ENCODE measurements at regions not wholly inside any gene's neighbourhood (a gene's known extent, or its start where the extent isn't known, plus 50 kb on each side); places are given as distances from the start of the nearest gene placed in this dataset.
"Not testable (repeated sequence)": the region's sequence is repeated elsewhere in the genome, so short reads cannot be mapped to it uniquely, and the experiment has no call there.

- DNase-seq = no peak
Observed at GRCh38 chr3:95521396-95521795, 1293.0 kb upstream of the EPHA6 start.

DNA sequence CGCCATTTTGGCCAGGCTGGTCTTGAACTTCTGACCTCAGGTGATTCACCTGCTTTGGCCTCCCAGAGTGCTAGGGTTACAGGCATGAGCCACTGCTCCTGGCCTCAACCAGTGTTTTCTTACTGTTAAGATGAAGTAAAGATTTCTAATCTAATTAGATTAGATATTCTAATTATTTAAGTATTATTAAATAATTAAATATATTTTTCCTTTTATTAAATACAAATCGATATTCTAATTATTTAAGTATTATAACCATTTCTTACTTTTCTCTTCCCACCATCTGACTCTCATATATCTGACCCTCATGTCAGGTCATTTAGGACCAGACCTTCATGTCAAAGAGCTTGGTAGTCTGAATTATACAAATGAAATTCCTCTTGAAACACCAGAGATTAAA is 1291.9 kb upstream of the EPHA6 start:
- DNase-seq = no peak

DNA sequence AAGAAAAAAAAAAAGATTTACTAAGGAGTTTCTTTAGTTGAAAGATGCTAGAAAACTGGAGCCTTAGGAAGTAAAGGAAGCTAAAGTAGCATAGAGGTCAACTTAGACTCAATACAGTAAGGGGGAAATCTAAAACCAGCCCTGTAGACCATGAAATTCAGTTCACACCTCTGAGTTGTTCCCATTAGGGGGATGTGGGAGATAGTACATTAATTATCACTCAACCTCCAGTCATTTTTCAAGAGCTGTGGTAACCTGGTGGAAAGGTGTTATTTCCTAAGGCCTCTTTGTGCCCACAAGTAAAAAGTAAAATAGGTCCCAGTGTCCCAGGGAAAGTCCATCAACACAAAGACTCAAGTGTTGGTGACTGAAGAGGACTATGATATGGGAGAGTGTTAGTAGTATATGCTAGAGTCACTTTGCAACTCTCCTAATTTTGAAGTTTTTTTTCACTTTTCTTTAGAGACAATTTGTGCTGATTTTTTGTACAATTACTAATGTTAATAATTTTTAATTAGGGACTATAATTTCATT is 1274.4 kb upstream of the EPHA6 start:
- no peak for DNase-seq

DNA sequence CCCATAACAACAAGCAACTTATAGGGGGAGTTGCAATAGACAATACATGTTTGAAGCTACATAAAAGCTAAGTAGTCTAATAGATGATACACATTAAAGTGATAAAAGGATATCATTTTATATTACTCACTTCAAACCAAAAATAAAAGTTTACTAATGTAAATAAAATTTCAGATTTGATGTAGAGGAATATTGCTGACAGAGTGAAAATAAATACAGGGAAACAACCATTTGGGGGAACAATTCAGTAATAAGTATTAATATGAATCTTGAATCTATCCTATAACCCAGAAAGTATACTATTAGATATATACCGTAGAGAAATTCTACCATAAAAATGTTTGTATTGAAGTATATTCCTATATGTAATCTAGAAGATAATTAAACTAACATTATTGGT is 1248.9 kb upstream of the EPHA6 start:
- DNase-seq = no peak

GRCh38 chr3:95567346-95567745 is 1247.0 kb upstream of the EPHA6 start:
- DNase-seq = no peak

- DNase-seq = peak; percentile 2
Observed at GRCh38 chr3:95586754-95587153, 1227.6 kb upstream of the EPHA6 start.

GRCh38 chr3:95587641-95588040 is 1226.8 kb upstream of the EPHA6 start:
- not testable (repeated sequence) for DNase-seq

GRCh38 chr3:95588473-95588872 is 1225.9 kb upstream of the EPHA6 start:
- no peak for DNase-seq

DNA sequence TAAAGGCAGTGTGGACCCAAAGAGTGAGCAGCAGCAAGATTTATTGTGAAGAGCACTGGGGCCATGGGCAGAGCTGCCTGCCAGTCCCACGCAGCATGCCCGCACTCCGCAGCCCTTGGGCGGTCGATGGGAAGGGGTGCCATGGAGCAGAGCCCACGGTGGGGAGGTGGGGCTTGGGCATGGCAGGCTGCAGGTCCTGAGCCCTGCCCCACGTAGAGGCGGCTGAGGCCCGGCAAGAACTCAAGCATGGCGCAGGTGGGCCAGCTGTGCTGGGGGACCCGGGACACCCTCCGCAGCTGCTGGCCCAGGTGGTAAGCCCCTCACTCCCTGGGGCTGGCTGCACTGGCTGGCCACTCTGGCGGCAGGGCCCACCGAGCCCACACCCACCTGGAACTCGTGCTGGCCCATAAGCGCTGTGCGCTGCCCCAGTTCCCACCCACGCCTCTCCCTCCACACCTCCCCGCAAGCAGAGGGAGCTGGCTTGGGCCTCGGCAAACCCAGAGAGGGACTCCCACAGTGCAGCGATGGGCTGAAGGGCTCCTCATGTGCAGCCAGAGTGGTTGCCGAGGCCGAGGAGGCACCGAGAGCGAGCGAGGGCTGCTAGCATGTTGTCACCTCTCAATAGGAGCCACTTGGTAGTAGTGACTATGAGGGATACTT is 1218.8 kb upstream of the EPHA6 start:
- DNase-seq = no peak

DNA sequence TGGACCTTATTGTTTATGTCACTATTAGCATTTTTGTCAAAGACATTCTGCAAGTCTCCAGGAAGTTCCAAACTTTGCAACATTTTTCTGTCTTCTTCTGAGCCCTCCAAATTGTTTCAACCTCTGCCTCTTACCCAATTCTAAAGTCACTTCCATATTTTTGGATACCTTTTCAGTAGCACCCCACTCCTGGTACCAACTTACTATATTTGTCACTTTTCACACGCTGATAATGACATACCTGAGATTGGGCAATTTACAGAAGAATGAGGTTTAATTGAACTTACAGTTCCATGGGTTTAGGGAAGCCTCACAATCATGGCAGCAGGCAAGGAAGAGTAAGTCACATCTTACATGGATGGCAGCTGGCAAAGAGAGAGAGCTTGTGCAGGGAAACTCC is 1206.5 kb upstream of the EPHA6 start:
- no peak for DNase-seq

GRCh38 chr3:95609411-95609810 is 1205.0 kb upstream of the EPHA6 start:
- no peak for DNase-seq

DNA sequence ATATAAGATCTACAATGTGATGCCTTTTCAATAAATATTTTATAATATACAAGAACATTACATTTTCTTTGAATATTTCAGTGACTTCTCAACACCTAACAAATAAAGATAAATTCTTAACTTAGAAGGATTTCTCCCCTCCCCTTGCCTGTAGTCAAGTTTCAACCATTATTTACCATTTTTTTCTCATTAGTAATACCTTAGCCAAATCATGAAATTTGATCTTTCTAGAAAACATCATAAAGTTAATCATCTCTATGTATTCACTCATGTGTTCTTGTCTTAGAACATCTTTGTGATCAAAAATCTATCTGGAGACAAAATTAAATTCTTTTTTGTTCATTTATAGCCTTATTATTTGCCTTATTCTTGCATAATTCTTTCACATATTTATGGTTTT is 1201.8 kb upstream of the EPHA6 start:
- no peak for DNase-seq

DNA sequence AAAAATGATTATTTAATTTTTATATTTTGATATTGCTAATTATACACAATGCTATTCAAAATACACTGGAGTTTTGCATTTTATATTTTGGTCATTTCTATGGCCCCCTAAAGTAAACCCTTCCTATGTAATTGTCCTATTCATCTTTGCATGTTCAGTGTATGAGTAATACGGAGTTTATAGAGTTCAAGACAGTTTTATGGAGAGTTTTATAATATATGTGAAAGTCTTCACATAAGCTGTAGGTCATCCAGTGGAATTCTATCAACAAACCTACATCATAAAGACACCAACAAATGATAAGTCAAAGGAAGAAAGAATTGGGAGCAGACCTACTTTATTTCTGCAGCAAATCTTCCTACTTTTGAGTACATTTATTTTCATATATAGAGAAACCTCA is 1200.4 kb upstream of the EPHA6 start:
- peak; percentile 1 for DNase-seq

- DNase-seq = no peak
Observed at GRCh38 chr3:95615592-95616310, 1198.6 kb upstream of the EPHA6 start.

GRCh38 chr3:95626107-95626506 is 1188.3 kb upstream of the EPHA6 start:
- DNase-seq = no peak

DNA sequence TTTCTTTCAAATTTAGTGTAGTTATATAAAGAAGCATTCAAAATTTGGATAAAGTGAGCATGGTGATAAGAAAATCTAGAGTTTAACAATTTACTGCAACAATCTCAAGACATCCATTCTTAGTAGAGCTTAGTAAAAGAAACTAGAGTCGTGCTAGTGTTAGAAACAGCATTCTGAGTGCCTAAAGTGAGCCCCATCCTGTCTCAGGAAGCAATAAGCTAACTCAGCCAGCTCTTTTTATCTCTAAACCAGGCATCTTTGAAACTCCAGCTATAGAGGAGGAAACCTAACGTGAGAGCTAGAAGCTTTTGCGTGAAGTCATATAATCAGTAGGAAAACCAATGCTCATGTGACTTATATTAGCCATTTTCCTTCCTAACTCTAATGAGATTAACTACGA is 1187.1 kb upstream of the EPHA6 start:
- no peak for DNase-seq

DNA sequence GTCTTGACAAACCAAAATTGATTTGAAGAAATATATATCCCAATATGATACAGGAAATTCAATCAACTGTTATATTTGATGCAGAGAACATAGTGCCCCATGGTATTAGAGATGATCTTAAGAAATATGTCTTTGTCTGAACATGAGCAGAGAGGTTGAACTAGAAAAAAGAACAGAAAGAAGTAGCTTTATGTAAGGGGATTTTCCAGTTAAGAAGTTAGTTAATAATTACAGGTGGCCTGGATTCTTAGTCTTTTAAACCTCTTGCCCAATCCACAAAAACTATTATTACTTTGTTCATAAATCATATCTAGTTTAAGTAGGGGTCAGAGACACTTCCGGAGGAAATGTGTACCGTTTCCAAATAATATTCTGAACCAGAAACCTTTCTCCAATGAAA is 1186.7 kb upstream of the EPHA6 start:
- DNase-seq = no peak

DNA sequence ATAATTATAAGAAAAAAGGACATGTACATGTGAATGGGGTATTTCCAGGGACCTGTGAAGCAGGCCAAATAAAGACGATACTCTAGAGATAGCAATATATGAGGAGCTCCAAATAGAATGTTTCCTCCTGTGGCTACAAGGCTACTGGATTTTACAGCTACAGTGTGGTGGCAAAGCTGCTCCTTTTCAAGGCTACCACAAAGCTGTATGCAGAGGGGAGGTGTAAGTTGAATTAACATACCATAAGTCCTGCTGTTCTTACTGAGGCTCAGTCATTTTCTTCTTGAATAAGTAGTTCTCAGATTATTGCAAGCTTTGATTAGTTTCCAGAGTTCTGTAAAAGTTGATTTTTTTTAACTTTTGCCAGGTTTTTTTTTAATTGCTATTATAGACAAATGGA is 1184.6 kb upstream of the EPHA6 start:
- no peak for DNase-seq

GRCh38 chr3:95645291-95645690 is 1169.1 kb upstream of the EPHA6 start:
- DNase-seq = no peak

- DNase-seq = no peak
Observed at GRCh38 chr3:95654570-95655362, 1159.6 kb upstream of the EPHA6 start.

DNA sequence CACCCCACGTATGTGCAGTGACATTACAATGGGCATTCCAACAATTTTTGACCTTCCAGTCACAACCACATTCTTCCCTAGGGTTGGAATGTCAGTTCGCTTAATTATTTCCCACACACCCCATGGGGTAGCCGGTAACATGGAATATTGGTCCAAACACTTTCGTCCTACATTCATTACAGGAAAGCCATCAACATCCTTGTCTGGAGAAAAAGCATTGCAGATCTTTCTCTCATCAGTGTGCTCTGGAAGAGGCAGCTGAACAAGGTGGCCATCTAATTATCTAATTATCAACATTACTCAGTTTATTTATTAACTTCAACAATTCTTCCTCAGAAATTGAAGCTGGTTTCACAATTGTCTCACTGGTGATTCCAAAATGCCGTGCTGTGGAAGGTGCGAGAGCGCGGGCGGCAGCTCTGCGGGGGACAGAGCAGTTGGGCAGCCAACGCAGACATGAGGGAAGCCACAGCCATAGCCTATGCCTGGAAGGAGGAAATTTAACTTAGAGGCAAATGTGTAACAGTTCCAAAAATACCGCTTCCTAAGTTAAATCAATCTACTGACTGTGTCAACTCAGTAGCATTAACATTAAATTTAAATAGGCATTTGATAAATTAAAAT is 1158.9 kb upstream of the EPHA6 start:
- no peak for DNase-seq

- DNase-seq = no peak
Observed at GRCh38 chr3:95670765-95671164, 1143.6 kb upstream of the EPHA6 start.

GRCh38 chr3:95673215-95673614 is 1141.2 kb upstream of the EPHA6 start:
- no peak for DNase-seq
